Testis (tissue), 2 donors: ENCODE measurements at regions not wholly inside any gene's neighbourhood (a gene's known extent, or its start where the extent isn't known, plus 50 kb on each side); places are given as distances from the start of the nearest gene placed in this dataset.

Source experiments
- CTCF ChIP-seq, 3 experiments: fragments of 450-650 bp in 2 of 3; fragments of 200-600 bp in 1 of 3; sonication (generic) in 1 of 3; IDR thresholded peaks; one replicate each; pipeline ENCODE4 v1.5.1; 2016 to 2019; ENCODE audit warnings: antibody characterized with exemption in 3 of 3, mild to moderate bottlenecking in 2 of 3, moderate library complexity in 1 of 3
- POLR2A ChIP-seq: fragments of 450-650 bp; IDR thresholded peaks from one replicate; pipeline ENCODE4 v1.6.1; 2017; ENCODE audit warnings: antibody characterized with exemption, mild to moderate bottlenecking, moderate library complexity

DNA sequence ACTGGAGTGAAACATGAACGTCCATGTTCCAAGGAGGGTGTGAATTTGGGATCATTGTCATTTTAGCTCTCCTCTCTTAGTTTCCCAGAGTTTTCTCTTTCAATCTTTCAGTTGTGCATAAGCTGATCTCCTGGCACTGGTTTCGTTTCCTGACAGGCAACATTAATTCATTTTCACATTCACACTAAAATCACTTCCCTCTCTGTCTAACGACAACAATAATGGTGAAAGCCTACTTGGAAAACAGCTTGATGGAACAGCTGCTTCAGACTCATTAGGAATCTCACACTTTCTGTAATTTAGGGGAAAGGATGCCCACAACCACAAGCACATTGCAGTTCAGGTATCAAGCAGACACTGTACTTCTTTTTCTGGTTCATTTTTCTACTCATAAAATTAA lies 188.6 kb downstream of the TRIM36 start:
- TF ChIP-seq CTCF (IDR thresholded peaks at IDR 0.05) (no peak), POLR2A (no peak)
